ENCODE measurements at regions not wholly inside any gene's neighbourhood (a gene's known extent, or its start where the extent isn't known, plus 50 kb on each side); places are given as distances from the start of the nearest gene placed in this dataset.

DNA sequence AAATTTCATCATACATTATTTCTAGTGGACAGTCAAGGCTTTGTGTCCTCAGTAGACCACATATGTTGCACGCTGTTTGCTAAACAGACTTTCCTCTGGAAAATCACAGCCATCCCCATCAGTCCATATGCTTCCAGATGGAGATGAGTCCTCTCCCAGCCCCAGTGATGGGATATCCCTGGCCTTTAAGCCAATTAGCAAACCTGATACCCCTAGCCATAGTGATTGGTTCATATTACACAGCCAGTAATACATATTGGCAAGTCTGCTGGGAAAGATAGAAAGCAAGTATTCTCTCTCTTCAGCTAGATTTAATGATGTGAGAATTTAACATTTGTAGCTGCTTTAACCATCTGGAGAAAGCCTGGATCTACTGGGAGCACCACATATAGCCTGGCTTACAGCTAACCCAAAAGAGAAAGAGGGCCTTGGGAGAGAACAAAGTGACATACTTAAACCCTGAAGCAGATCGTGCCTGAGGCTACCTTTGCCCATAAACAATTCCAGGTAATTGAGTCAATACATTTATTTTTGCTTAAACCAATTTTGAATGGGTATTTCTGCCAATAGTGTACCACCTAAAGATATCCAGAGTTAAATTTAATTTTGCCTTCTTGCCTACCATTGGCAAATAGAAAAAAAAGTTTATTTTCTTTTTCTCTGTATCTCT, 103.5 kb upstream of the HIVEP1 start:
- H3K9me3 Mint-ChIP-seq = peaks cover 14% of the 10 kb centered on the region

GRCh38 chr6:11903645-11904044, 108.5 kb upstream of the HIVEP1 start:
- H3K4me3 Mint-ChIP-seq = no peak overlapping the region
- H3K4me1 Mint-ChIP-seq = peaks cover 22% of the 10 kb centered on the region
- TF ChIP-seq, protein P1, sequence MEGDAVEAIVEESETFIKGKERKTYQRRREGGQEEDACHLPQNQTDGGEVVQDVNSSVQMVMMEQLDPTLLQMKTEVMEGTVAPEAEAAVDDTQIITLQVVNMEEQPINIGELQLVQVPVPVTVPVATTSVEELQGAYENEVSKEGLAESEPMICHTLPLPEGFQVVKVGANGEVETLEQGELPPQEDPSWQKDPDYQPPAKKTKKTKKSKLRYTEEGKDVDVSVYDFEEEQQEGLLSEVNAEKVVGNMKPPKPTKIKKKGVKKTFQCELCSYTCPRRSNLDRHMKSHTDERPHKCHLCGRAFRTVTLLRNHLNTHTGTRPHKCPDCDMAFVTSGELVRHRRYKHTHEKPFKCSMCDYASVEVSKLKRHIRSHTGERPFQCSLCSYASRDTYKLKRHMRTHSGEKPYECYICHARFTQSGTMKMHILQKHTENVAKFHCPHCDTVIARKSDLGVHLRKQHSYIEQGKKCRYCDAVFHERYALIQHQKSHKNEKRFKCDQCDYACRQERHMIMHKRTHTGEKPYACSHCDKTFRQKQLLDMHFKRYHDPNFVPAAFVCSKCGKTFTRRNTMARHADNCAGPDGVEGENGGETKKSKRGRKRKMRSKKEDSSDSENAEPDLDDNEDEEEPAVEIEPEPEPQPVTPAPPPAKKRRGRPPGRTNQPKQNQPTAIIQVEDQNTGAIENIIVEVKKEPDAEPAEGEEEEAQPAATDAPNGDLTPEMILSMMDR (IDR thresholded peaks at IDR 0.05; ENCODE audit: unreplicated experiment) = no peak
- H3K9me3 Mint-ChIP-seq = peaks cover 9% of the 10 kb centered on the region
- H3K27ac Mint-ChIP-seq = no peak overlapping the region
- H3K36me3 Mint-ChIP-seq = peaks cover 9% of the 10 kb centered on the region
- DNase-seq (ENCODE audit: low spot score in 2 of 2, unreplicated experiment in 2 of 2) = no peak
- no peaks in the 10 kb centered on the region for H3K27me3 Mint-ChIP-seq (ENCODE audit: low read depth)

More for the DNA sequence above, 103.5 kb upstream of the HIVEP1 start:
- H3K27ac Mint-ChIP-seq = no peak overlapping the region
- peaks cover 6% of the 10 kb centered on the region for H3K36me3 Mint-ChIP-seq
- H3K4me1 Mint-ChIP-seq = peaks cover 36% of the 10 kb centered on the region
- TF ChIP-seq, protein P1 (IDR thresholded peaks at IDR 0.05; ENCODE audit: unreplicated experiment) = no peak
- no peak overlapping the region for H3K4me3 Mint-ChIP-seq
- H3K27me3 Mint-ChIP-seq (ENCODE audit: low read depth) = no peaks in the 10 kb centered on the region
- DNase-seq (ENCODE audit: low spot score in 2 of 2, unreplicated experiment in 2 of 2) = no peak

GRCh38 chr6:11902527-11902926, 109.6 kb upstream of the HIVEP1 start:
- Mint-ChIP-seq H3K9me3 (peaks cover 9% of the 10 kb centered on the region), H3K4me3 (no peak overlapping the region), H3K27ac (no peak overlapping the region), H3K4me1 (peaks cover 14% of the 10 kb centered on the region), H3K27me3 (ENCODE audit: low read depth) (no peaks in the 10 kb centered on the region), H3K36me3 (peaks cover 9% of the 10 kb centered on the region)
- DNase-seq (ENCODE audit: low spot score in 2 of 2, unreplicated experiment in 2 of 2) = no peak
- TF ChIP-seq, protein P1 (IDR thresholded peaks at IDR 0.05; ENCODE audit: unreplicated experiment) = no peak

GRCh38 chr6:11900662-11901598, 111.2 kb upstream of the HIVEP1 start:
- peak overlapping the region; percentile 67 for H3K27ac Mint-ChIP-seq
- H3K4me1 Mint-ChIP-seq = peaks cover 14% of the 10 kb centered on the region
- peaks cover 9% of the 10 kb centered on the region for H3K36me3 Mint-ChIP-seq
- H3K4me3 Mint-ChIP-seq = peak overlapping the region; percentile 8
- TF ChIP-seq, protein P1 (IDR thresholded peaks at IDR 0.05; ENCODE audit: unreplicated experiment) = no peak
- H3K27me3 Mint-ChIP-seq (ENCODE audit: low read depth) = no peaks in the 10 kb centered on the region
- DNase-seq (ENCODE audit: low spot score in 2 of 2, unreplicated experiment in 2 of 2) = no peak
- H3K9me3 Mint-ChIP-seq = peaks cover 20% of the 10 kb centered on the region

GRCh38 chr6:11899645-11900044, 112.5 kb upstream of the HIVEP1 start:
- Mint-ChIP-seq H3K36me3 (peaks cover 9% of the 10 kb centered on the region), H3K4me1 (peaks cover 14% of the 10 kb centered on the region), H3K4me3 (no peak overlapping the region), H3K27me3 (ENCODE audit: low read depth) (no peaks in the 10 kb centered on the region), H3K27ac (no peak overlapping the region), H3K9me3 (peaks cover 29% of the 10 kb centered on the region)
- DNase-seq (ENCODE audit: low spot score in 2 of 2, unreplicated experiment in 2 of 2) = no peak
- TF ChIP-seq, protein P1 (IDR thresholded peaks at IDR 0.05; ENCODE audit: unreplicated experiment) = no peak

Measured in mesothelial cell of epicardium (in vitro differentiated cells).